ENCODE measurements at regions not wholly inside any gene's neighbourhood (a gene's known extent, or its start where the extent isn't known, plus 50 kb on each side); places are given as distances from the start of the nearest gene placed in this dataset.

DNA sequence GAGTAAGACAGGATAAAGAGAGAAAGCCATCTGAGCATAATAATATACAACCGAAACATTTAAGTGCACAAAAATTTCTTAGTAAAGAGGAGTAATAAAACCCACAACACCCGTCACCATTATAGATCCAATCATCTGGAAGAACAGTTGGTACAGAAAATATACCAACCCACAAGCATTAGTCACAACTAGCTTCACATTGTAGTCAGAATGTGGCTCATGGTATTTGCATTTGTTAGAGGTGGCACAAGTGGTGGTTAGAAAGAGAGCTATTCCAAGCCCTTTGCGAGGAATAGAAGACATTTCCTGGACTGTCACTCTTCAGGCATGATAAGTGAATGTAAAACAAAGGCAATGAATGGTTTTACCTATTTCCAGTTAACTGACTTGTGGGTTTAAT lies 677.5 kb upstream of the ST8SIA4 start:
- Histone ChIP-seq H3K9me3 (ENCODE audit: control insufficient read depth in 4 of 4, low read length in 3 of 4) (no peaks in the 10 kb centered on the region), H3K27me3 (ENCODE audit: control insufficient read depth in 4 of 4, insufficient read depth in 4 of 4, low read length in 3 of 4) (no peaks in the 10 kb centered on the region), H3K27ac (ENCODE audit: low read depth in 1 of 2, low read length in 2 of 2) (no peak overlapping the region), H3K36me3 (ENCODE audit: control insufficient read depth in 4 of 4, insufficient read depth in 3 of 4, low read depth in 1 of 4, low read length in 3 of 4) (no peaks in the 10 kb centered on the region), H3K9ac (ENCODE audit: low read depth in 1 of 2, low read length in 2 of 2) (no peak overlapping the region), H3K4me3 (ENCODE audit: low read depth in 1 of 3, low read length in 3 of 3) (no peak overlapping the region), H3K4me1 (ENCODE audit: control insufficient read depth in 4 of 4, insufficient read depth in 4 of 4, low read length in 3 of 4) (no peaks in the 10 kb centered on the region)
- 93% methylated on average over 3 of the region's 3 CpGs for WGBS
- no peak for TF ChIP-seq GABPA (IDR thresholded peaks at IDR 0.05 in 1 of 2, conservative IDR thresholded peaks at IDR 0.05 in 1 of 2)
- TF ChIP-seq CTCF (IDR thresholded peaks at IDR 0.05; ENCODE audit: low read depth, low read length, missing input control): no peak
- no peak for TF ChIP-seq NR2F2 (IDR thresholded peaks at IDR 0.05)
- no peak for TF ChIP-seq ATF3 (IDR thresholded peaks at IDR 0.05)
- DNase-seq (ENCODE audit: low spot score): no peak

- H3K27ac ChIP-seq (ENCODE audit: low read depth in 1 of 2, low read length in 2 of 2): no peak overlapping the region
- TF ChIP-seq RAD21 (IDR thresholded peaks at IDR 0.05) (no peak), ZBTB33 (IDR thresholded peaks at IDR 0.05) (no peak), JUND (IDR thresholded peaks at IDR 0.05) (no peak), HNF4A (conservative IDR thresholded peaks at IDR 0.05) (no peak), FOXA2 (IDR thresholded peaks at IDR 0.05) (no peak), SP1 (IDR thresholded peaks at IDR 0.05) (no peak), YY1 (IDR thresholded peaks at IDR 0.05) (no peak), EGR1 (IDR thresholded peaks at IDR 0.05; ENCODE audit: low read depth in 2 of 2) (no peak), TAF1 (conservative IDR thresholded peaks at IDR 0.05) (no peak)
- H3K27me3 ChIP-seq (ENCODE audit: control insufficient read depth in 4 of 4, insufficient read depth in 4 of 4, low read length in 3 of 4): no peaks in the 10 kb centered on the region
- WGBS: 75% methylated on average over 3 of the region's 3 CpGs
- no peaks in the 10 kb centered on the region for H3K9me3 ChIP-seq (ENCODE audit: control insufficient read depth in 4 of 4, low read length in 3 of 4)
- H3K36me3 ChIP-seq (ENCODE audit: control insufficient read depth in 4 of 4, insufficient read depth in 3 of 4, low read depth in 1 of 4, low read length in 3 of 4): no peaks in the 10 kb centered on the region
- no peak overlapping the region for H3K4me3 ChIP-seq (ENCODE audit: low read depth in 1 of 3, low read length in 3 of 3)
- DNase-seq (ENCODE audit: low spot score): no peak
- no peak overlapping the region for H3K9ac ChIP-seq (ENCODE audit: low read depth in 1 of 2, low read length in 2 of 2)
- H3K4me1 ChIP-seq (ENCODE audit: control insufficient read depth in 4 of 4, insufficient read depth in 4 of 4, low read length in 3 of 4): no peaks in the 10 kb centered on the region
These were observed 670.9 kb upstream of the ST8SIA4 start for GRCh38 chr5:101574017-101574416.

- DNase-seq (ENCODE audit: low spot score): no peak
- H3K4me1 ChIP-seq (ENCODE audit: control insufficient read depth in 4 of 4, insufficient read depth in 4 of 4, low read length in 3 of 4): no peaks in the 10 kb centered on the region
- no peaks in the 10 kb centered on the region for H3K9me3 ChIP-seq (ENCODE audit: control insufficient read depth in 4 of 4, low read length in 3 of 4)
- no peak for TF ChIP-seq CTCF (IDR thresholded peaks at IDR 0.05; ENCODE audit: low read depth, low read length, missing input control)
- H3K9ac ChIP-seq (ENCODE audit: low read depth in 1 of 2, low read length in 2 of 2): no peak overlapping the region
- no peaks in the 10 kb centered on the region for H3K27me3 ChIP-seq (ENCODE audit: control insufficient read depth in 4 of 4, insufficient read depth in 4 of 4, low read length in 3 of 4)
- no peaks in the 10 kb centered on the region for H3K36me3 ChIP-seq (ENCODE audit: control insufficient read depth in 4 of 4, insufficient read depth in 3 of 4, low read depth in 1 of 4, low read length in 3 of 4)
- no peak overlapping the region for H3K4me3 ChIP-seq (ENCODE audit: low read depth in 1 of 3, low read length in 3 of 3)
- 72% methylated on average over 3 of the region's 3 CpGs for WGBS
- H3K27ac ChIP-seq (ENCODE audit: low read depth in 1 of 2, low read length in 2 of 2): no peak overlapping the region
These were observed 657.9 kb upstream of the ST8SIA4 start for GRCh38 chr5:101561018-101561417.

Data from liver (tissue), 8 donors.